Right lobe of liver (tissue), 6 donors: ENCODE measurements at regions not wholly inside any gene's neighbourhood (a gene's known extent, or its start where the extent isn't known, plus 50 kb on each side); places are given as distances from the start of the nearest gene placed in this dataset.

ENCODE experiments used
- ATAC-seq, 4 donors: fragments of 200-7000 bp; cut with Tn5 transposase; one replicate each; pipeline ENCODE4 v1.9.1; 2020; ENCODE audit warnings: mild to moderate bottlenecking in 4 of 4, moderate library complexity in 4 of 4
- DNase-seq, 3 donors: peaks; one replicate each; pipeline ENCODE4 v3.0.0-alpha.2; 2020
- H3K27ac ChIP-seq, 3 donors: fragments of 200-600 bp; one replicate each; pipeline ENCODE4 v1.8.0; 2022
- H3K27me3 ChIP-seq, 2 donors: fragments of 200-600 bp; one replicate each; pipeline ENCODE4 v1.8.0; 2022
- H3K36me3 ChIP-seq, 4 donors: fragments of 200-600 bp; sonication (generic) in 1 of 4; one replicate each; pipeline versions ENCODE4 v1.5.1 to v1.8.0; 2017 to 2022; ENCODE audit warnings: control low read depth in 1 of 4
- H3K4me1 ChIP-seq, 4 donors: fragments of 200-600 bp; sonication (generic) in 1 of 4; one replicate each; pipeline versions ENCODE4 v1.5.1 to v1.8.0; 2017 to 2022; ENCODE audit warnings: control low read depth in 1 of 4
- H3K4me3 ChIP-seq, 3 donors: fragments of 200-600 bp; one replicate each; pipeline ENCODE4 v1.8.0; 2022
- H3K9me3 ChIP-seq, 4 donors: fragments of 200-600 bp; sonication (generic) in 1 of 4; one replicate each; pipeline versions ENCODE4 v1.5.1 to v1.8.0; 2017 to 2022; ENCODE audit warnings: control low read depth in 1 of 4
- CTCF ChIP-seq, 4 donors: fragments of 200-600 bp in 3 of 4; fragments of 450-650 bp in 1 of 4; IDR thresholded peaks; one replicate each; pipeline versions ENCODE4 v1.5.1 to v1.8.0; 2016 to 2022; ENCODE audit warnings: antibody characterized with exemption in 4 of 4, mild to moderate bottlenecking in 2 of 4
- POLR2A ChIP-seq: fragments of 450-650 bp; IDR thresholded peaks from one replicate; pipeline ENCODE4 v1.6.1; 2017; ENCODE audit warnings: antibody characterized with exemption, mild to moderate bottlenecking
- WGBS: methylation state at CpG from one replicate; pipeline ENCODE4 v1.1.6; 2018; ENCODE audit warnings: low coverage, low lambda C conversion rate; ENCODE audit not compliant: insufficient coverage; ENCODE audit errors: missing lambda C conversion rate; 5-methylcytosine and 5-hydroxymethylcytosine counted together
- intact Hi-C, 2 donors: fragments of 100-400 bp; cut with DNase I; formaldehyde crosslinking; loops; one replicate each; pipeline versions ENCODE4 v1.11.2 to v1.14.1; 2022
- donor health status: DM: no; HTN: yes; CAD: no.
- donor health status: DM: no; HTN: no; CAD: no.
- donor health status: DM: no; HTN: no; CAD: no.
- donor health status: DM: no; HTN: yes; CAD: no.
- donor health status: DM: no; HTN: yes; CAD: no.

- WGBS = 71% methylated on average over 2 of the region's 2 CpGs
- Histone ChIP-seq H3K4me3 (no peak overlapping the region), H3K4me1 (no peaks in the 10 kb centered on the region), H3K27ac (no peak overlapping the region), H3K9me3 (no peaks in the 10 kb centered on the region), H3K36me3 (no peaks in the 10 kb centered on the region), H3K27me3 (no peaks in the 10 kb centered on the region)
- no peak for TF ChIP-seq POLR2A
- no peak for TF ChIP-seq CTCF (IDR thresholded peaks at IDR 0.05)
- DNase-seq = no peak
- intact Hi-C loops = loop anchor here in 1 of 2 donors (10.0 kb wide), 1 partner anchor 258 kb away; no protein-coding TSS in a partner anchor
- ATAC-seq = no peak
These were observed 51.0 kb upstream of the FGF14 start for GRCh38 chr13:102452836-102453235.
